ENCODE measurements at regions not wholly inside any gene's neighbourhood (a gene's known extent, or its start where the extent isn't known, plus 50 kb on each side); places are given as distances from the start of the nearest gene placed in this dataset.

- DNase-seq (no peak), ATAC-seq (no peak)
- no peaks in the 10 kb centered on the region for H3K27me3 ChIP-seq
- no peaks in the 10 kb centered on the region for H3K36me3 ChIP-seq
- TF ChIP-seq POLR2A (IDR thresholded peaks at IDR 0.05) (no peak), CTCF (IDR thresholded peaks at IDR 0.05) (no peak)
- intact Hi-C loops (cut with DNase I), result no loop called here
- no peak overlapping the region for H3K4me3 ChIP-seq
- WGBS, 4 donors, result 96 to 99% (median 97%) methylated on average over 2 of the region's 2 CpGs
- no peak overlapping the region for H3K27ac ChIP-seq
- H3K9me3 ChIP-seq, result peaks cover 0 to 6% (median 0%) of the 10 kb centered on the region in 12 donors
- peaks cover 0 to 3% (median 0%) of the 10 kb centered on the region in 12 donors for H3K4me1 ChIP-seq
These were observed 248.0 kb downstream of the RFC3 start for GRCh38 chr13:34065928-34066327.

GRCh38 chr13:34066344-34066743 lies 248.4 kb downstream of the RFC3 start:
- H3K9me3 ChIP-seq, result peaks cover 0 to 6% (median 0%) of the 10 kb centered on the region in 12 donors
- DNase-seq (no peak), ATAC-seq (no peak)
- TF ChIP-seq POLR2A (IDR thresholded peaks at IDR 0.05) (no peak), CTCF (IDR thresholded peaks at IDR 0.05) (no peak)
- H3K4me3 ChIP-seq, result no peak overlapping the region
- H3K4me1 ChIP-seq, result peaks cover 0 to 3% (median 0%) of the 10 kb centered on the region in 12 donors
- WGBS, 4 donors, result 81 to 90% (median 86%) methylated on average over 1 of the region's 1 CpG
- no peaks in the 10 kb centered on the region for H3K27me3 ChIP-seq
- intact Hi-C loops (cut with DNase I), result no loop called here
- H3K36me3 ChIP-seq, result no peaks in the 10 kb centered on the region
- H3K27ac ChIP-seq, result no peak overlapping the region

DNA sequence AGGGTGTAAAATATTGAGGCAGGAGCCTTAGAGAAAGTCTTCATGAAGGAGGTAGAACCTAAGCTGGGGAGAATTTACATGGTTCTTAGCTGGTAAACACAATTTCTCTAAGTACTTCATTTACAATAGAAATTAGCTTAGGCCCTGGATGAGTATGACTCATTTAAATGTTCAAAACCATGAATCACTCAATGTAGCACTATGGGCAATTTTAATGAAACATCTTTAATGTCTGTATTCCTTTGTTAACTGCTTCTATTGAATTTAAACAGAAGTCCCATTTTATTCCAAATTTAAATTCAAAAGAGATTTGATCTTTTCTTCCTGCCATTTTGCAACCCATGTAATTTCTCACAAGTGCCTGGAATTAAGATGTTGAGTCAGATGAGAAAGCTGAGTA lies 252.1 kb downstream of the RFC3 start:
- Histone ChIP-seq H3K27me3 (no peaks in the 10 kb centered on the region), H3K4me1 (no peaks in the 10 kb centered on the region), H3K36me3 (no peaks in the 10 kb centered on the region), H3K9me3 (peaks cover 0 to 17% (median 0%) of the 10 kb centered on the region in 12 donors), H3K4me3 (no peak overlapping the region), H3K27ac (no peak overlapping the region)
- TF ChIP-seq CTCF (IDR thresholded peaks at IDR 0.05) (no peak), POLR2A (IDR thresholded peaks at IDR 0.05) (no peak)
- no peak for DNase-seq
- intact Hi-C loops (cut with DNase I), result loop anchor here in 5 of 10 donors (10.0 kb wide), 5 partner anchors 265 to 1095 kb away; no protein-coding TSS in a partner anchor
- no peak for ATAC-seq

GRCh38 chr13:34070544-34071303 lies 252.8 kb downstream of the RFC3 start:
- Histone ChIP-seq H3K27me3 (no peaks in the 10 kb centered on the region), H3K9me3 (peaks cover 0 to 17% (median 0%) of the 10 kb centered on the region in 12 donors), H3K27ac (no peak overlapping the region), H3K4me3 (no peak overlapping the region), H3K4me1 (no peaks in the 10 kb centered on the region), H3K36me3 (no peaks in the 10 kb centered on the region)
- intact Hi-C loops (cut with DNase I), result loop anchor here in 5 of 10 donors (10.0 kb wide), 5 partner anchors 266 to 1094 kb away; no protein-coding TSS in a partner anchor
- no peak for DNase-seq
- ATAC-seq, result no peak
- TF ChIP-seq CTCF (IDR thresholded peaks at IDR 0.05), result no peak
- no peak for TF ChIP-seq POLR2A (IDR thresholded peaks at IDR 0.05)
- 79 to 84% (median 83%) methylated on average over 2 of the region's 2 CpGs for WGBS, 4 donors

Measured in heart left ventricle (tissue), 16 donors.